IMR-90 (cell line): ENCODE measurements at regions not wholly inside any gene's neighbourhood (a gene's known extent, or its start where the extent isn't known, plus 50 kb on each side); places are given as distances from the start of the nearest gene placed in this dataset.

Source experiments
- BHLHE40 ChIP-seq: fragments of 150-350 bp; IDR thresholded peaks from 2 replicates; pipeline ENCODE4 v1.6.1; 2016; ENCODE audit warnings: mild to moderate bottlenecking, low read depth, low read length
- CEBPB ChIP-seq: IDR thresholded peaks from 2 replicates; pipeline ENCODE4 v1.6.1; 2012; ENCODE audit warnings: low read depth, low read length, improper control_type of control experiment
- CHD1 ChIP-seq: IDR thresholded peaks from 2 replicates; pipeline ENCODE4 v1.6.1; 2012; ENCODE audit warnings: low read depth, low read length, improper control_type of control experiment
- CTCF ChIP-seq: conservative IDR thresholded peaks from 2 replicates; pipeline ENCODE4 v1.5.1; 2012; ENCODE audit warnings: mild to moderate bottlenecking, low read depth, low read length, improper control_type of control experiment
- ELK1 ChIP-seq: fragments of 150-350 bp; IDR thresholded peaks from 2 replicates; pipeline ENCODE4 v1.6.1; 2016; ENCODE audit warnings: low read depth, mild to moderate bottlenecking, low read length, moderate library complexity, borderline replicate concordance
- MAFK ChIP-seq: IDR thresholded peaks from 2 replicates; pipeline ENCODE4 v1.6.1; 2012; ENCODE audit warnings: low read depth, low read length, improper control_type of control experiment
- MAZ ChIP-seq: IDR thresholded peaks from 2 replicates; pipeline ENCODE4 v1.6.1; 2012; ENCODE audit warnings: low read depth, mild to moderate bottlenecking, low read length, improper control_type of control experiment, moderate library complexity, borderline replicate concordance
- MXI1 ChIP-seq: IDR thresholded peaks from 2 replicates; pipeline ENCODE4 v1.6.1; 2012; ENCODE audit warnings: low read depth, mild to moderate bottlenecking, low read length, moderate library complexity, borderline replicate concordance
- NFE2L2 ChIP-seq: fragments of 150-350 bp; IDR thresholded peaks from 2 replicates; pipeline ENCODE4 v1.6.1; 2016; ENCODE audit warnings: low read depth, mild to moderate bottlenecking, low read length
- POLR2A ChIP-seq: IDR thresholded peaks from 2 replicates; pipeline ENCODE4 v1.6.1; 2012; ENCODE audit warnings: mild to moderate bottlenecking, low read depth, low read length
- RFX5 ChIP-seq: IDR thresholded peaks from 2 replicates; pipeline ENCODE4 v1.8.0; 2012; ENCODE audit warnings: low read depth, mild to moderate bottlenecking, low read length, moderate library complexity
- SMC3 ChIP-seq: fragments of 150-350 bp; IDR thresholded peaks from 2 replicates; pipeline ENCODE4 v1.6.1; 2016; ENCODE audit warnings: low read depth, mild to moderate bottlenecking, antibody characterized with exemption, low read length, moderate library complexity
- USF2 ChIP-seq: fragments of 150-350 bp; IDR thresholded peaks from 2 replicates; pipeline ENCODE4 v1.6.1; 2017; ENCODE audit warnings: mild to moderate bottlenecking, antibody characterized with exemption, low read length, low read depth

GRCh38 chr9:87382900-87383299, 114.8 kb upstream of the DAPK1 start:
- TF ChIP-seq MAFK (no peak), CTCF (no peak), CHD1 (no peak), POLR2A (no peak), MXI1 (no peak), MAZ (no peak), ELK1 (no peak), BHLHE40 (no peak), USF2 (no peak), CEBPB (no peak), RFX5 (no peak), SMC3 (no peak), NFE2L2 (no peak)
